ENCODE measurements at regions not wholly inside any gene's neighbourhood (a gene's known extent, or its start where the extent isn't known, plus 50 kb on each side); places are given as distances from the start of the nearest gene placed in this dataset.

GRCh38 chr16:50950955-50951354 lies 200.1 kb downstream of the SALL1 start:
- TF ChIP-seq RFX5 (IDR thresholded peaks at IDR 0.05; ENCODE audit: low read length) (no peak), PBX3 (IDR thresholded peaks at IDR 0.05) (no peak), GABPA (IDR thresholded peaks at IDR 0.05; ENCODE audit: low read depth) (no peak), GATA2 (CRISPR knock-in tag; IDR thresholded peaks at IDR 0.05) (no peak), NRF1 (IDR thresholded peaks at IDR 0.05; ENCODE audit: low read depth, low read length) (no peak), RCOR1 (IDR thresholded peaks at IDR 0.05; ENCODE audit: low read length) (no peak), FOXJ3 (CRISPR knock-in tag; IDR thresholded peaks at IDR 0.05) (no peak), EZH2phosphoT487 (IDR thresholded peaks at IDR 0.05; ENCODE audit: borderline replicate concordance, low read depth) (no peak), ELF1 (IDR thresholded peaks at IDR 0.05) (no peak), RAD21 (IDR thresholded peaks at IDR 0.05; ENCODE audit: low read length) (no peak), FOXM1 (IDR thresholded peaks at IDR 0.05; ENCODE audit: low read depth) (no peak), CTCF (IDR thresholded peaks at IDR 0.05) (no peak), MAX (IDR thresholded peaks at IDR 0.05; ENCODE audit: low read depth) (no peak)
- no peaks in the 10 kb centered on the region for H4K20me1 ChIP-seq (ENCODE audit: insufficient read depth)
- no peaks in the 10 kb centered on the region for H3K4me1 ChIP-seq (ENCODE audit: control insufficient read depth in 1 of 2, insufficient read depth in 2 of 2, low read depth in 1 of 2, low read length in 1 of 2)
- 29% methylated on average over 3 of the region's 3 CpGs for WGBS (ENCODE audit: low lambda C conversion rate)
- DNase-seq, result no peak
- no peaks in the 10 kb centered on the region for H3K9me3 ChIP-seq
- H3K27ac ChIP-seq (ENCODE audit: low read depth in 2 of 2, low read length in 1 of 2), result no peak overlapping the region
- no peak overlapping the region for H3K4me2 ChIP-seq
- no peaks in the 10 kb centered on the region for H3K36me3 ChIP-seq (replicated peaks in 1 of 2; ENCODE audit: control insufficient read depth in 1 of 2, insufficient read depth in 2 of 2, low read length in 1 of 2)
- no peak overlapping the region for H2AFZ ChIP-seq (ENCODE audit: low read depth)
- ChIA-PET CTCF (no interaction called here), POLR2A (no interaction called here)
- H3K9ac ChIP-seq, result no peak overlapping the region
- no peak overlapping the region for H3K4me3 ChIP-seq (ENCODE audit: low read depth in 2 of 2, low read length in 1 of 2)
- no peaks in the 10 kb centered on the region for H3F3A ChIP-seq (replicated peaks; ENCODE audit: insufficient read depth)
- H3K9me2 ChIP-seq, result no peaks in the 10 kb centered on the region
- H3K27me3 ChIP-seq (ENCODE audit: insufficient read depth), result no peaks in the 10 kb centered on the region
- no peaks in the 10 kb centered on the region for H3K79me2 ChIP-seq (ENCODE audit: insufficient read depth)

- no peak overlapping the region for H3K4me3 ChIP-seq (ENCODE audit: low read depth in 2 of 2, low read length in 1 of 2)
- POLR2A ChIA-PET, result no interaction called here
- no peaks in the 10 kb centered on the region for H3K27me3 ChIP-seq (ENCODE audit: insufficient read depth)
Observed at GRCh38 chr16:50948268-50948930, 202.7 kb downstream of the SALL1 start.

More at GRCh38 chr16:50948268-50948930, 202.7 kb downstream of the SALL1 start:
- Histone ChIP-seq H3K79me2 (ENCODE audit: insufficient read depth) (no peaks in the 10 kb centered on the region), H3K27ac (ENCODE audit: low read depth in 2 of 2, low read length in 1 of 2) (no peak overlapping the region), H3K4me1 (ENCODE audit: control insufficient read depth in 1 of 2, insufficient read depth in 2 of 2, low read depth in 1 of 2, low read length in 1 of 2) (no peaks in the 10 kb centered on the region), H3K9me2 (no peaks in the 10 kb centered on the region), H2AFZ (ENCODE audit: low read depth) (no peak overlapping the region), H3K9ac (no peak overlapping the region), H3K4me2 (no peak overlapping the region), H3K36me3 (replicated peaks in 1 of 2; ENCODE audit: control insufficient read depth in 1 of 2, insufficient read depth in 2 of 2, low read length in 1 of 2) (no peaks in the 10 kb centered on the region), H3K9me3 (no peaks in the 10 kb centered on the region), H4K20me1 (ENCODE audit: insufficient read depth) (no peaks in the 10 kb centered on the region), H3F3A (replicated peaks; ENCODE audit: insufficient read depth) (no peaks in the 10 kb centered on the region)
- CTCF ChIA-PET, result no interaction called here
- WGBS (ENCODE audit: low lambda C conversion rate), result 37% methylated on average over 18 of the region's 22 CpGs
- no peak for DNase-seq
- TF ChIP-seq GATA2 (CRISPR knock-in tag; IDR thresholded peaks at IDR 0.05) (no peak), FOXJ3 (CRISPR knock-in tag; IDR thresholded peaks at IDR 0.05) (no peak), NRF1 (IDR thresholded peaks at IDR 0.05; ENCODE audit: low read depth, low read length) (no peak)

Measured in SK-N-SH (cell line).